Esophagus squamous epithelium (tissue), 5 donors: ENCODE measurements at regions not wholly inside any gene's neighbourhood (a gene's known extent, or its start where the extent isn't known, plus 50 kb on each side); places are given as distances from the start of the nearest gene placed in this dataset.

Experiments
- DNase-seq: peaks from one replicate; lab custom pipeline; 2025; lab: John Stamatoyannopoulos, UW
- H3K27ac ChIP-seq, 4 donors: fragments of 200-600 bp; sonication (generic); one replicate each; pipeline ENCODE4 v1.5.1; 2016 to 2019; ENCODE audit warnings: mild to moderate bottlenecking in 1 of 4
- H3K27me3 ChIP-seq, 4 donors: fragments of 200-600 bp; sonication (generic); 1 replicate in 3 of 4; 2 replicates in 1 of 4; pipeline versions ENCODE4 v1.5.1 to v1.6.0; 2017 to 2021; ENCODE audit warnings: antibody characterized with exemption in 1 of 4
- H3K36me3 ChIP-seq, 3 donors: fragments of 200-600 bp; sonication (generic); one replicate each; pipeline ENCODE4 v1.5.1; 2016 to 2019
- H3K4me1 ChIP-seq, 3 donors: fragments of 200-600 bp; sonication (generic); one replicate each; pipeline ENCODE4 v1.5.1; 2017 to 2019
- H3K4me3 ChIP-seq, 4 donors: fragments of 200-600 bp; sonication (generic); 1 replicate in 3 of 4; 2 replicates in 1 of 4; pipeline ENCODE4 v1.5.1; 2016 to 2019; ENCODE audit warnings: mild to moderate bottlenecking in 2 of 4, moderate library complexity in 1 of 4
- H3K9me3 ChIP-seq, 3 donors: fragments of 200-600 bp; sonication (generic); one replicate each; pipeline ENCODE4 v1.5.1; 2016 to 2019
- CTCF ChIP-seq, 6 experiments: fragments of 450-650 bp in 4 of 6; fragments of 200-600 bp in 2 of 6; sonication (generic) in 2 of 6; IDR thresholded peaks; one replicate each; pipeline ENCODE4 v1.5.1; 2016 to 2019; ENCODE audit warnings: antibody characterized with exemption in 6 of 6, mild to moderate bottlenecking in 4 of 6, moderate library complexity in 4 of 6
- POLR2A ChIP-seq, 4 donors: fragments of 450-650 bp; IDR thresholded peaks; one replicate each; pipeline ENCODE4 v1.6.1; 2017; ENCODE audit warnings: antibody characterized with exemption in 4 of 4, mild to moderate bottlenecking in 4 of 4, moderate library complexity in 3 of 4
- WGBS, 2 donors: methylation state at CpG; one replicate each; pipeline ENCODE4 v1.1.5; 2018; 5-methylcytosine and 5-hydroxymethylcytosine counted together
- intact Hi-C: fragments of 100-400 bp; cut with DNase I; formaldehyde crosslinking; loops from one replicate; pipeline ENCODE4 v1.15.0; 2022
- donor health status: DM: yes; HTN: yes; CAD: no.

GRCh38 chrX:80354966-80355465 is 65.2 kb upstream of the TENT5D start:
- Histone ChIP-seq H3K27ac (no peak overlapping the region), H3K4me3 (no peak overlapping the region), H3K4me1 (no peaks in the 10 kb centered on the region), H3K9me3 (no peaks in the 10 kb centered on the region), H3K36me3 (no peaks in the 10 kb centered on the region), H3K27me3 (no peaks in the 10 kb centered on the region)
- TF ChIP-seq POLR2A (IDR thresholded peaks at IDR 0.05) (no peak), CTCF (IDR thresholded peaks at IDR 0.05) (no peak)
- intact Hi-C loops: no loop called here
- DNase-seq: no peak
- WGBS, 2 donors: 60% methylated on average over 1 to 3 of the region's 4 CpGs
